GM23338 (cell line): ENCODE measurements at regions not wholly inside any gene's neighbourhood (a gene's known extent, or its start where the extent isn't known, plus 50 kb on each side); places are given as distances from the start of the nearest gene placed in this dataset.

ENCODE experiments used
- ATAC-seq: fragments of 200-7000 bp; cut with Tn5 transposase; 3 replicates; pipeline ENCODE4 v1.9.1; 2020
- DNase-seq: peaks from one replicate; pipeline ENCODE4 v3.0.0-alpha.2; 2015; ENCODE audit warnings: low spot score
- H2AFZ ChIP-seq: fragments of 200-600 bp; sonication (generic); 2 replicates; pipeline ENCODE4 v1.8.0; 2016; ENCODE audit warnings: antibody characterized with exemption, mild to moderate bottlenecking, moderate library complexity
- H3F3A ChIP-seq: fragments of 200-600 bp; sonication (generic); replicated peaks from 2 replicates; pipeline ENCODE4 v1.8.0; 2017; ENCODE audit warnings: antibody characterized with exemption, mixed run types, low read depth
- H3K27ac ChIP-seq: fragments of 200-600 bp; sonication (generic); 2 replicates; pipeline ENCODE4 v1.6.1; 2016; ENCODE audit warnings: low read depth
- H3K27me3 ChIP-seq: fragments of 200-600 bp; sonication (generic); 2 replicates; pipeline ENCODE4 v1.8.0; 2016; ENCODE audit warnings: mild to moderate bottlenecking, mixed run types, moderate library complexity; ENCODE audit not compliant: insufficient read depth
- H3K36me3 ChIP-seq: fragments of 200-600 bp; sonication (generic); 2 replicates; pipeline ENCODE4 v1.8.0; 2016; ENCODE audit warnings: mild to moderate bottlenecking; ENCODE audit not compliant: insufficient read depth
- H3K4me1 ChIP-seq: fragments of 200-600 bp; sonication (generic); 2 replicates; pipeline ENCODE4 v1.8.0; 2016; ENCODE audit warnings: mild to moderate bottlenecking, moderate library complexity; ENCODE audit not compliant: insufficient read depth
- H3K4me2 ChIP-seq: fragments of 200-600 bp; sonication (generic); 2 replicates; pipeline ENCODE4 v1.7.1; 2017; ENCODE audit warnings: mixed run types
- H3K4me3 ChIP-seq: fragments of 200-600 bp; sonication (generic); 2 replicates; pipeline ENCODE4 v1.6.1; 2016; ENCODE audit warnings: mixed run types
- H3K79me2 ChIP-seq: fragments of 200-600 bp; sonication (generic); replicated peaks from 2 replicates; pipeline ENCODE4 v1.8.0; 2017; ENCODE audit warnings: mild to moderate bottlenecking; ENCODE audit not compliant: insufficient read depth
- H3K9me2 ChIP-seq: fragments of 200-600 bp; sonication (generic); 2 replicates; pipeline ENCODE4 v1.8.0; 2017; ENCODE audit not compliant: insufficient read depth
- H4K20me1 ChIP-seq: fragments of 200-600 bp; sonication (generic); replicated peaks from 2 replicates; pipeline ENCODE4 v1.8.0; 2017; ENCODE audit warnings: mild to moderate bottlenecking; ENCODE audit not compliant: insufficient read depth
- H3K27ac Mint-ChIP-seq: 2 replicates; pipeline ENCODE4 v1.8.0; 2020; ENCODE audit warnings: inconsistent platforms, mild to moderate bottlenecking, moderate library complexity, mixed read lengths
- H3K27me3 Mint-ChIP-seq: 3 replicates; pipeline ENCODE4 v1.8.0; 2022; ENCODE audit warnings: low read depth, mild to moderate bottlenecking, moderate library complexity, mixed read lengths, inconsistent platforms; ENCODE audit not compliant: insufficient read depth, poor library complexity
- H3K36me3 Mint-ChIP-seq: 3 replicates; pipeline ENCODE4 v1.8.0; 2021; ENCODE audit warnings: low read depth, mild to moderate bottlenecking, inconsistent platforms, moderate library complexity, mixed read lengths
- H3K4me1 Mint-ChIP-seq: 3 replicates; pipeline ENCODE4 v1.8.0; 2020; ENCODE audit warnings: mild to moderate bottlenecking, inconsistent platforms, mixed read lengths
- H3K4me3 Mint-ChIP-seq: 3 replicates; pipeline ENCODE4 v1.8.0; 2021; ENCODE audit warnings: moderate library complexity, mild to moderate bottlenecking, inconsistent platforms, mixed read lengths
- H3K9me3 Mint-ChIP-seq: 3 replicates; pipeline ENCODE4 v1.8.0; 2020; ENCODE audit warnings: moderate library complexity, mild to moderate bottlenecking, inconsistent platforms, mixed read lengths
- ETS1 ChIP-seq: IDR thresholded peaks from 2 replicates; pipeline ENCODE4 v1.6.1; 2016; ENCODE audit warnings: antibody characterized with exemption
- EZH2 ChIP-seq: fragments of 200-600 bp; sonication (generic); IDR thresholded peaks from one replicate; pipeline ENCODE4 v1.8.0; 2017; ENCODE audit warnings: antibody characterized with exemption, mild to moderate bottlenecking, low read depth; ENCODE audit not compliant: unreplicated experiment
- NANOG ChIP-seq: IDR thresholded peaks from 2 replicates; pipeline ENCODE4 v1.6.1; 2016; ENCODE audit warnings: antibody characterized with exemption, borderline replicate concordance
- POLR2AphosphoS5 ChIP-seq: IDR thresholded peaks from 2 replicates; pipeline ENCODE4 v1.6.1; 2016; ENCODE audit warnings: antibody characterized with exemption, low read depth
- REST ChIP-seq: IDR thresholded peaks from one replicate; pipeline ENCODE4 v1.6.1; 2018; ENCODE audit warnings: antibody characterized with exemption; ENCODE audit not compliant: unreplicated experiment
- STAT1 ChIP-seq: IDR thresholded peaks from one replicate; pipeline ENCODE4 v1.6.1; 2016; ENCODE audit warnings: antibody characterized with exemption; ENCODE audit not compliant: unreplicated experiment
- ZNF114 ChIP-seq: fragments of 250-450 bp; sonication (Bioruptor Pico); IDR thresholded peaks from 2 replicates; pipeline ENCODE4 v1.5.0; 2020; ENCODE audit warnings: mild to moderate bottlenecking, moderate library complexity
- ZNF331 ChIP-seq: fragments of 250-450 bp; sonication (Bioruptor Pico); IDR thresholded peaks from 2 replicates; pipeline ENCODE4 v1.5.0; 2020; ENCODE audit warnings: low read depth, mild to moderate bottlenecking, moderate library complexity

DNA sequence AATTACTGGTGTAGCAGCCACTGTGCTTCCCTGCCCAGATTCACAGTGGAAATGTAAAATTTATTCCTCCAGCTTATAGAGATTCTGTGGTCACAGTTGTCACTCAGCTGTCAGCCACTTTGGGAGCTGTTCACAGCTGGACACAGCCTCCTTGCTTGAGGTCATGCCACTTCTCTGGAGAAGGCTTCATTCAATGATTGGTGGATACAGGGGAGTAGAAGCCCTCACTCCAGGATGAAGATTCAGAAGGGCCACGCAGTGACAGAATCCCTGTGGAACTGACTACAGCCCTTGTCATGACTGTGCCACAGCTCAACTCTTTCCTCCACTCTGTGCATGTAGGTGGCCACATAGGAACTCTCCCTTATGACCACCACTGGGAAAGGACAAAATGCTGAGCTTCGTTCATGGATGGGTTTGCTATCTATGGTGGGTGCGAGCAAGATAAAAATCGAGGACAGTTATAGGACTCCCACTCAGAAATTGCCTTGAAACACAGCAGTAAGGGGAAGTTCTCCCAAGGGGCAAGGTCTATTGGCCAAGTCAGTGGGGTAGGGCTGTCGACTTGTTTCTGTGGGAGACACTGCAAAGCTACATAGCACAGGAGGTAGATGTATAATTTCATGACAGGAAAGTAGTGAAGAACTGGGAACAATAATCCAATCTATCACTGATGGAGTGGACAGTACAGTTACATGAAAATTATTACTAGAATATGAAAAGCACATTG, 98.7 kb downstream of the CCNA1 start:
- H3K4me1 Mint-ChIP-seq: peaks cover 28% of the 10 kb centered on the region
- Histone ChIP-seq H3K27ac (no peak overlapping the region), H3K4me3 (no peak overlapping the region), H3K4me2 (no peak overlapping the region), H3K36me3 (no peaks in the 10 kb centered on the region), H3F3A (no peaks in the 10 kb centered on the region), H3K79me2 (no peaks in the 10 kb centered on the region), H3K4me1 (peaks cover 12% of the 10 kb centered on the region; the same call in 1 of the 2 replicates), H3K9me2 (peaks cover 6% of the 10 kb centered on the region; the same call in 1 of the 2 replicates), H4K20me1 (no peaks in the 10 kb centered on the region), H2AFZ (no peak overlapping the region), H3K27me3 (no peaks in the 10 kb centered on the region)
- TF ChIP-seq STAT1 (no peak), NANOG (no peak), EZH2 (no peak), POLR2AphosphoS5 (no peak), ZNF114 (CRISPR knock-in tag) (no peak), ETS1 (no peak), ZNF331 (CRISPR knock-in tag) (no peak), REST (no peak)
- H3K27ac Mint-ChIP-seq: no peak overlapping the region
- ATAC-seq: no peak
- no peak for DNase-seq
- peaks cover 8% of the 10 kb centered on the region for H3K27me3 Mint-ChIP-seq
- H3K36me3 Mint-ChIP-seq: peaks cover 6% of the 10 kb centered on the region; the same call in 1 of the 3 replicates
- H3K9me3 Mint-ChIP-seq: peaks cover 8% of the 10 kb centered on the region
- no peak overlapping the region for H3K4me3 Mint-ChIP-seq

- H3K27me3 ChIP-seq: no peaks in the 10 kb centered on the region
- no peak for ATAC-seq
- no peak overlapping the region for H2AFZ ChIP-seq
- H3K79me2 ChIP-seq: no peaks in the 10 kb centered on the region
- peaks cover 5% of the 10 kb centered on the region for H3K27me3 Mint-ChIP-seq
- H4K20me1 ChIP-seq: no peaks in the 10 kb centered on the region
- H3K27ac ChIP-seq: no peak overlapping the region
- no peak overlapping the region for H3K4me3 Mint-ChIP-seq
- H3K36me3 ChIP-seq: no peaks in the 10 kb centered on the region
- no peak overlapping the region for H3K27ac Mint-ChIP-seq
- H3K4me2 ChIP-seq: no peak overlapping the region
- H3F3A ChIP-seq: no peaks in the 10 kb centered on the region
- H3K4me3 ChIP-seq: no peak overlapping the region
- H3K9me2 ChIP-seq: peaks cover 6% of the 10 kb centered on the region; the same call in 1 of the 2 replicates
- H3K4me1 ChIP-seq: peaks cover 12% of the 10 kb centered on the region; the same call in 1 of the 2 replicates
- H3K4me1 Mint-ChIP-seq: peaks cover 24% of the 10 kb centered on the region
- DNase-seq: no peak
- no peaks in the 10 kb centered on the region for H3K36me3 Mint-ChIP-seq
- 0 out of 3 replicates have a peak, but pooled peaks cover 4% of the 10 kb centered on the region for H3K9me3 Mint-ChIP-seq
- TF ChIP-seq ETS1 (no peak), EZH2 (no peak)
Measured at GRCh38 chr13:36531746-36532486, 99.6 kb downstream of the CCNA1 start.
